MM.1S (cell line): ENCODE measurements at regions not wholly inside any gene's neighbourhood (a gene's known extent, or its start where the extent isn't known, plus 50 kb on each side); places are given as distances from the start of the nearest gene placed in this dataset.

ENCODE experiments used
- DNase-seq: peaks from one replicate; pipeline ENCODE4 v3.0.0-alpha.2; 2015
- H2AFZ ChIP-seq: fragments of 300-600 bp; sonication (generic); 2 replicates; pipeline ENCODE4 v1.6.0; 2016; ENCODE audit warnings: antibody characterized with exemption, low read length
- H3F3A ChIP-seq: fragments of 300-600 bp; sonication (generic); 2 replicates; pipeline ENCODE4 v1.6.1; 2016; ENCODE audit warnings: mild to moderate bottlenecking, antibody characterized with exemption, low read length, moderate library complexity, mixed read lengths; ENCODE audit not compliant: insufficient read depth
- H3K27ac ChIP-seq: fragments of 300-600 bp; sonication (generic); 2 replicates; pipeline ENCODE4 v1.5.1; 2016; ENCODE audit warnings: mild to moderate bottlenecking, low read length
- H3K27me3 ChIP-seq: fragments of 300-600 bp; sonication (generic); replicated peaks from 2 replicates; pipeline ENCODE4 v1.6.0; 2016; ENCODE audit warnings: low read length; ENCODE audit not compliant: insufficient read depth
- H3K36me3 ChIP-seq: fragments of 300-600 bp; sonication (generic); replicated peaks from 2 replicates; pipeline ENCODE4 v1.6.1; 2016; ENCODE audit warnings: mild to moderate bottlenecking, low read length, mixed read lengths; ENCODE audit not compliant: insufficient read depth
- H3K4me1 ChIP-seq: fragments of 300-600 bp; sonication (generic); 2 replicates; pipeline ENCODE4 v1.6.1; 2016; ENCODE audit warnings: low read length, mixed read lengths
- H3K4me2 ChIP-seq: fragments of 300-600 bp; sonication (generic); 2 replicates; pipeline ENCODE4 v1.6.0; 2016; ENCODE audit warnings: low read depth, low read length
- H3K4me3 ChIP-seq: fragments of 300-600 bp; sonication (generic); 2 replicates; pipeline ENCODE4 v1.5.1; 2016; ENCODE audit warnings: low read length, mixed read lengths
- H3K79me2 ChIP-seq: fragments of 300-600 bp; sonication (generic); 2 replicates; pipeline ENCODE4 v1.6.1; 2016; ENCODE audit warnings: mixed run types, low read length, mixed read lengths
- H3K9ac ChIP-seq: fragments of 300-600 bp; sonication (generic); 2 replicates; pipeline ENCODE4 v1.6.1; 2016; ENCODE audit warnings: low read length, mixed read lengths
- H3K9me2 ChIP-seq: fragments of 300-600 bp; sonication (generic); replicated peaks from 2 replicates; pipeline ENCODE4 v1.6.1; 2016; ENCODE audit warnings: mild to moderate bottlenecking, low read length, mixed read lengths; ENCODE audit not compliant: insufficient read depth
- H3K9me3 ChIP-seq: fragments of 300-600 bp; sonication (generic); replicated peaks from 2 replicates; pipeline ENCODE4 v1.6.1; 2016; ENCODE audit warnings: mild to moderate bottlenecking, low read length, mixed read lengths; ENCODE audit not compliant: insufficient read depth
- H4K20me1 ChIP-seq: fragments of 300-600 bp; sonication (generic); 2 replicates; pipeline ENCODE4 v1.6.1; 2016; ENCODE audit warnings: mild to moderate bottlenecking, low read length, moderate library complexity, mixed read lengths; ENCODE audit not compliant: insufficient read depth
- CTCF ChIP-seq: fragments of 300-600 bp; sonication (generic); IDR thresholded peaks from 2 replicates; pipeline ENCODE4 v1.5.1; 2016; ENCODE audit warnings: antibody characterized with exemption, low read length, mixed read lengths
- EZH2 ChIP-seq: fragments of 300-600 bp; sonication (generic); optimal IDR thresholded peaks from 2 replicates; pipeline ENCODE3; 2017; ENCODE audit warnings: low read depth, mild to moderate bottlenecking, antibody characterized with exemption, low read length, mixed read lengths
- EZH2phosphoT487 ChIP-seq: fragments of 300-600 bp; sonication (generic); IDR thresholded peaks from 2 replicates; pipeline ENCODE4 v1.6.1; 2018; ENCODE audit warnings: antibody characterized with exemption, low read length

- TF ChIP-seq EZH2phosphoT487 = no peak
- TF ChIP-seq CTCF = no peak
- no peak for TF ChIP-seq EZH2
- Histone ChIP-seq H3K27me3 (no peaks in the 10 kb centered on the region), H3K9me2 (no peaks in the 10 kb centered on the region), H3F3A (no peaks in the 10 kb centered on the region), H3K27ac (no peak overlapping the region), H3K79me2 (no peaks in the 10 kb centered on the region), H3K4me2 (no peak overlapping the region), H3K9me3 (no peaks in the 10 kb centered on the region), H4K20me1 (no peaks in the 10 kb centered on the region), H3K4me1 (no peaks in the 10 kb centered on the region), H2AFZ (no peak overlapping the region), H3K9ac (no peak overlapping the region), H3K36me3 (no peaks in the 10 kb centered on the region), H3K4me3 (no peak overlapping the region)
- no peak for DNase-seq
Observed at GRCh38 chr14:85417396-85417795, 112.5 kb upstream of the FLRT2 start.

- no peak overlapping the region for H3K9ac ChIP-seq
- no peaks in the 10 kb centered on the region for H4K20me1 ChIP-seq
- no peaks in the 10 kb centered on the region for H3K4me1 ChIP-seq
- no peak for DNase-seq
- H3K27ac ChIP-seq = no peak overlapping the region
- no peaks in the 10 kb centered on the region for H3K9me3 ChIP-seq
- H3K4me2 ChIP-seq = no peak overlapping the region
- no peaks in the 10 kb centered on the region for H3K27me3 ChIP-seq
- no peak overlapping the region for H3K4me3 ChIP-seq
- no peaks in the 10 kb centered on the region for H3K36me3 ChIP-seq
- no peaks in the 10 kb centered on the region for H3K79me2 ChIP-seq
- no peaks in the 10 kb centered on the region for H3K9me2 ChIP-seq
- H3F3A ChIP-seq = no peaks in the 10 kb centered on the region
- TF ChIP-seq EZH2phosphoT487 (no peak), CTCF (no peak)
- H2AFZ ChIP-seq = no peak overlapping the region
Observed at GRCh38 chr14:85418721-85419120, 111.2 kb upstream of the FLRT2 start.

- Histone ChIP-seq H3K4me3 (no peak overlapping the region), H3F3A (no peaks in the 10 kb centered on the region), H3K27me3 (no peaks in the 10 kb centered on the region), H3K9me2 (no peaks in the 10 kb centered on the region), H3K36me3 (no peaks in the 10 kb centered on the region), H3K4me2 (no peak overlapping the region), H3K9me3 (no peaks in the 10 kb centered on the region), H3K27ac (no peak overlapping the region), H2AFZ (no peak overlapping the region), H3K9ac (no peak overlapping the region), H4K20me1 (no peaks in the 10 kb centered on the region), H3K79me2 (no peaks in the 10 kb centered on the region), H3K4me1 (no peaks in the 10 kb centered on the region)
- no peak for TF ChIP-seq EZH2
- no peak for TF ChIP-seq CTCF
- no peak for TF ChIP-seq EZH2phosphoT487
- no peak for DNase-seq
Observed at GRCh38 chr14:85420278-85420677, 109.7 kb upstream of the FLRT2 start.

- Histone ChIP-seq H4K20me1 (no peaks in the 10 kb centered on the region), H3K27ac (no peak overlapping the region), H3K4me2 (no peak overlapping the region), H3F3A (no peaks in the 10 kb centered on the region), H3K4me1 (no peaks in the 10 kb centered on the region), H3K9me2 (no peaks in the 10 kb centered on the region), H3K9ac (no peak overlapping the region), H3K27me3 (no peaks in the 10 kb centered on the region), H3K9me3 (no peaks in the 10 kb centered on the region), H3K36me3 (no peaks in the 10 kb centered on the region), H2AFZ (no peak overlapping the region), H3K4me3 (no peak overlapping the region), H3K79me2 (no peaks in the 10 kb centered on the region)
- TF ChIP-seq EZH2 (no peak), EZH2phosphoT487 (no peak), CTCF (no peak)
- DNase-seq = no peak
Observed at GRCh38 chr14:85420707-85421106, 109.2 kb upstream of the FLRT2 start.
